HG02884 (cell line): ENCODE measurements at regions not wholly inside any gene's neighbourhood (a gene's known extent, or its start where the extent isn't known, plus 50 kb on each side); places are given as distances from the start of the nearest gene placed in this dataset.
"Not testable (repeated sequence)": the region's sequence is repeated elsewhere in the genome, so short reads cannot be mapped to it uniquely, and the experiment has no call there.

Experiments used
- ATAC-seq: cut with Tn5 transposase; IDR thresholded peaks from one replicate; pipeline ENCODE4 v1.9.1; 2021; ENCODE audit warnings: mild to moderate bottlenecking, moderate library complexity; ENCODE audit not compliant: unreplicated experiment

DNA sequence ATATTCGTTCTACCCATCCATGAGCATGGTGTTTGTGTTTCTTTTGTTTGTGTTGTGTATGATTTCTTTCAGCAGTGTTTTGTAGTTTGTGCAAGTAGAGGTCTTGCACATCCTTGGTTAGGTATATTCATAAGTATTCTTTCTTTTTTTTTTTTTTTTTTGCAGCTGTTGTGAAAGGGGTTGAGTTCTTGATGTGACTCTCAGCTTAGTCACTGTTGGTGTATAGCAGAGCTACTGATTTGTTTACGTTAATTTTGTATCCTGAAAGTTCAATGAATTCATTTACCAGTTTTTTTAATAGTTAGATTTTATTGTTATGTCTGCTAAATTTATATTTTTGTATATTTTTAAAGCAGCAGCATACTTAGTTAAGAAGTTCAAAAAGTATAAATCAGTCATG, 834.4 kb upstream of the NRXN1 start:
- ATAC-seq: no peak

DNA sequence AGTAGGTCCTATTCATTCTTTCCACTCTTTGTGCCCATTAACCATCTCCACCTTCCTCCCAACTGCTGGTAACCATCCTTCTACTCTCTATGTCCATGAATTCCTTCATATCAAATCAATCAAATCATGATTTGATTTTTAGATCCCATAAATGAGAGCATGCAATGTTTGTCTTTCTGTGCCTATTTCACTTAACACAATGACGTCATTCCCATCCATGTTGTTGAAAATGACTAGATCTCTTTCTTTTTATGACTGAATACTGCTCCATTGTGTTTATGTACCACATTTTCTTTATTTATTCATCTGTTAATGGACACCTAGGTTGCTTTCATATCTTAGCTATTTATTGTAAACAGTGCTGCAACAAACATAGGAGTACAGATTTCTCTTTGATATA, 827.3 kb upstream of the NRXN1 start:
- no peak for ATAC-seq

DNA sequence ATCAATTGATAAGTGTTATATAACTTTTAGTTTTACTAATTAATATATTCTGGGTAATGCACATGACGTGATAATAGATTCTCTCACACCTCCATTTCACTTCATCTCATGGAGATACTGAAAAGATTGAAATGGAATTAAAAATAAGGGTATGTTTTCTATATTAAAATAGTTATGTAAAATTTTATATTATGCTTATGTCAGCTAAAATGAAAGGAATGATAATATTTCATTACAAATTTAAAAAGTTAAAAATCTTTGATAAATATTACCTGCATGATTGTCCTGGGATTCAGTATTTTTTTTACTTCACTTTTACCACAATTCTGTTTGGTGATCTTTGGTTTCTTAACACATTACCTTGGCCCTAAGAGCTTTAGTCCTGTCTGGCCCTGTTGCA, 823.8 kb upstream of the NRXN1 start:
- ATAC-seq: no peak

DNA sequence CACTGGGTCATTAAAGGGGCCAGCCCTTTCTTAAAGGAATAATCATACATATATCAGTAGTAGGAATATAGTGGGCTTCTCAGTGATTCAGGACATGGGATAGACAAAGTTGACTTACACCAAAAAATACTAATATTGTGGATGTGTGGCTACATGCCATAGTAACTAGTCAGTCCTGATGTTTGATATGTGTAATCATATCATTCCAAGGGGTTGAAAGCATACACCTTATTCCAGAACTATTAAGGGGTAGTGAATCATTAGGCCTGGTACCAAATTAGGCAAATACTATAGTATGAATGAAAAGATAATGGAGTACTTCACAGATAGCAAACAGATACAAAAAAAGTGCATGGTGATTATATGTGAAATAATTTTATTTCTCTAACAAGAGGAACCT, 814.9 kb upstream of the NRXN1 start:
- no peak for ATAC-seq

DNA sequence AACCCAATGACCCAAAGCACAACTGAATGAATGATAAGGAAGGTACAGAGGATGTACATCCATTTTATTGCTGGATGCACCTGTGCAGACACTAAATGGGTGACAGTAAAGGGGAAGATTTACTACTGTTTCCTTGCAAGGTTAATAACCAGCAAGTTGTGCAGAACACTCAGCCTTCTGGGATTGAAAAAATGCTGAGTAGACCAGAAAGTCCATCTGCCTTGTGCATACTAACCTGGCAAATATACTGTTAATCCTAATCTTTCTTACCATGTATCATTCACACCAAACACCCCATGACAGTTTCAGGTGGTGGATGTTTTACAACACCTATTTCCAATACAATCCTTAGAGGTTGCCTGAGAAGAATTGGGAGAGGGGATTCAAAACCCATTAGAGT, 814.1 kb upstream of the NRXN1 start:
- no peak for ATAC-seq

DNA sequence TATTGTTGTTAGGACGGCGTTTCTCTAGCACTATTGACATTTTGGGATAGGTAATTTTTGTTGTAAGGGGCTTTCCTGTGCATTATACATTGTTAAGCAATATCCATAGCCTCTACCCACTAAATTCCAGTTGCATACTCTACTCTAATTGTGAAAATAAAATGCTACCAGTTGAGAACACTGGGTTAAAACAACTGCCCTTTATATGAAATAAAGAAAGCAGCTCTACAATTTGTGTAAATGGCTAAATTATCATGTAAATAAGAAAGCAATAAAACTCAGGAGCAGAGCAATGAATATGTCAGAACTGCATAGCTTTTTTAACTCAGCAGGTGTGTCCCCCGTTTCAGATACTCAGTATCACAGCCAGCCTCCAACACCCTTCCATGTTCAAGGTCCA, 812.7 kb upstream of the NRXN1 start:
- no peak for ATAC-seq

DNA sequence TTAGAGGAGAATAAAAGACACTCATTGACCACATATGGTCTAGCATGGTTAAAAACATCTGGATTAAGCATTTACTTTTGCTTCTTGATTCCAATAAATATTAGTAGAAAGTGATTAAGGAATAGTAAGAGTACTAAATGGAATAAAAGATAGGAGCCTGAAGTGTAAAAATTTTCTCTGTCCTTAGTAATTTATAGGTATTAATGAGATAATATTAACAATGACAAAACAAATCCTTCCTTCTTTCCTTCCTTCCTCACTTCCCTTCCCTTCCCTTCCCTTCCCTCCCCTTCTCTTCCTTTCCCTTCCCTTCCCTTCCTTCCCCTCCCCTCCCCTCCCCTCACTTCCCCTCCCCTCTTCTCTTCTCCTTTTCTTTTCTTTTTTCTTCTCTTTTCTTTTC, 797.5 kb upstream of the NRXN1 start:
- no peak for ATAC-seq

DNA sequence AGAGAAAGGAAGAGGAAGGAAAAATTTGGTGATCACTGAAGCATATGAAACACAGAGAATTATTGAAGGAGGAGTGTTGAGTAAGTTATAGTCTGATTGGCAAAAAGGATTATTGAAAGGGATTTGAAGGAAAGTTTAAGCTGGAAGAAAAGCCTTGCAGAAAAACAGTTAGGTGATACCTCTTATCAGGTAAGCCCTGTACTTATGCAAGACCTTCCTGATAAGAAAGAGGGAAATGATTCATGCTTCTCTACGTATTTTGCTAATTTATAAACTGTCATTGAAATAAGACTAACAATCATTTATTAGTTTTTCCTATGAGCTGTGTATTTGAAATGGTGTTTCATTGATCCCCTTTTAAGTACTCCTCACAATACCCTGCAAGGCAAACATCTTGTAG, 793.9 kb upstream of the NRXN1 start:
- ATAC-seq: no peak

DNA sequence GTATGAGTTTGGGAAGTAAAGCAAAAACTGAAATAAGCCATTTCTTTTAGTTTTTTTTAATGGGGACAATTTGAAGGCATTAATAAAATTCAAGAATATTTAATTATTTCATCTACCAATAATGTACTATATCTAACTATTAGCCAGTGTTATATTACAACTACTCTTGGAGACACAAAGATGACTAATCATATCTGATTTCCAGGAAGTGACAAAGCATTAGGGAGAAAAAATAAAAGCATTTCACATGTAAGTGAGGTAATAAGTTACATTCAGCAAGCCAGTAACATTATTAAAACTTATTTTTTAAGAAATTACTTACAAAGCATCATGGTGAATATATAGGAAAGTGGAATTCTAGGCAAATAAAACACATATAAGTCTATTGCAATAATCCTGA, 781.3 kb upstream of the NRXN1 start:
- no peak for ATAC-seq

DNA sequence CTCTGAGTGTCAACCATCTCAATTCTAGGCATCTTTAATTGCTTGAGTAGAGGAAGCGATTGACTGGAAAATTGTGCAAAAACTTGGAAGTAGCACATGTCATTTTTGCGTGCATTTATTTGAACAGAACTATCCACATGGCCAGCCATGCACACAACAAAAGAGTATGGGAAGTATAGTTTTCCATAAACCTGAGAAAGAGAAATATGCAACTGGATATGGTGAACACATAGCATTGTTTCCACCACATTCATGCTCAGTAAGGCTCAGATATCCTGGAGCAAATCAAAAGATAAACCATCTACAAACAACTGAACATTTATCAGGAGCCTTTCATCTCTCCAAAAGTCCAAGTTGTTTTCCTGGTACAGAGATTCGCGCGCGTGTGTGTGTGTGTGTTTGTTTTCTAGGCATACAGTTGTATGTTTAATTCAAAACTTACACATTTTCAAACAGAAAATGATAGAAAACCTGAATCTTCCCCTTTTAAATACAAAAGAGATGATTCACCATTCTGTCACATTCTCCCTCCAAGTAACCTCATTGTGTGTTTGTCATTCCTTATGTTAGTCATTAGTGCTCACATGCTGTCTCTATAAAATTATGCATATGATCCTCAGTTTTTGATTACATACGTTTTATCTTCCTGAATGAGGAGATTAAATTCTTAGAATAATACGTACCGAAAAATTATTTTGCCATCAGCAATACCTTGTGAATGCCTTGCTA, 780.4 kb upstream of the NRXN1 start:
- ATAC-seq: no peak

DNA sequence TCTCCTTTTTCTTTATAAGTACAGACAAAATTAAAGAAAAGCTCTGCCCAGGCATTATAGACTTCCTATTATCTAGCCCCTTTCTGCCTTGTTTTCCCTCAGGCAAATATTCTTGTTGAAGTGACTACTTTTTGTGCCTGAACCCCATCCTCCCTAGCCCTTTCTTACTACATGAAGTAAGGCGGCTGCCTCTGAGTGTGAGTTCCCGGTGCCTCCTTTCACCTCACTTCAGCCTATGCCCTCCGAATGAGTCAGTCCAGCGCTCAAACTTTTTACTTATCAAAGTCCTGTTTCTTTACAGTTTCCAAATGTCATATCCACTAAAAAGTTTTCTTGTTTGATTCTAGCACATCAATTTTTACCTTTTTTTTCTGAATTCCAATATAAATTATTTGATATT, 778.3 kb upstream of the NRXN1 start:
- ATAC-seq: no peak

DNA sequence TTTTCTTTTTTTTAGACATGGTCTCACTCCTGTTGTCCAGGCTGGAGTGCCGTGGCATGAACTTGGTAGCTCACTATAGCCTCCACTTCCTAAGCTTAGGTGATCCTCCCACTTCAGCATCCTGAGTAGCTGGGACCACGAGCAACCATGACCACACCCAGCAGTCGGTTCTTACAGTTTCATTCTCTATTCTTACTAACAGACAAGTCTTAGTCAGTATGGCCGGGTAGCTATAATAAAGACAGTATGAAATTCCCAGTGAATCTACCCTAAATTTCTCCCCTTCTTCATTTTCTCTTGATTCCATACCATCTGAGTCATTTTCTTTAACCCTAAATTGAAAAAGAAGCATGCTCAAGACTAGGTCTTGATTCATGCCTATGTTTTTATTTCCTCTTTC, 775.3 kb upstream of the NRXN1 start:
- ATAC-seq: no peak

DNA sequence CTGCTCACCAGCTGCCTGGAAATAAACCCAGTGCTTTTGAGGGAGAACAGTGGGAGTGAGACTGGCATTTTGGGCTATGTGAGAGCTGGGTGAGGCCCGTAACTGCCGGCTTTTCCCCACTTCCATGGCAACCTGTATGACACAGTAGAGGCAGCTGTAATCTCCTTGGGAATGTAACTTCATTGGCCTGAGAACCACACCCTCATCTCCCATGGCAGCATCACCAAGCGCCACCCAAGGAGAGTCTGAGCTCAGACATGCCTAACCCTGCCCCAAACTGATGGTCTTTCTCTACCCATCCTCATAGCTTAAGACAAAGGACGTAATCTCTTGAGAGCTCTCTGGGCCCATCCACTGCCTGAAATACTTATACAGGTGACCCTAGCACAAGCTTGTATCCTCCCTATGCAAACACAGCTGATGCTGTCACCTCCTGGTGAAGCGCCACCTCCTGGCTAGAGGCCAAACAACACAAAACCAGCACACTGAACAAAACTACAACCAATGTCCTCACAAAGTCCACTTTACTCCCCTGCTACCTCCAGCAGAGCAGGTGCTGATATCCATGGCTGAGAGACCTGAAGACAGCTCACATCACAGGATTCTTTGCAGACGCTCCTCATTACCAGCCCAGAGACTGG, 763.4 kb upstream of the NRXN1 start:
- no peak for ATAC-seq

DNA sequence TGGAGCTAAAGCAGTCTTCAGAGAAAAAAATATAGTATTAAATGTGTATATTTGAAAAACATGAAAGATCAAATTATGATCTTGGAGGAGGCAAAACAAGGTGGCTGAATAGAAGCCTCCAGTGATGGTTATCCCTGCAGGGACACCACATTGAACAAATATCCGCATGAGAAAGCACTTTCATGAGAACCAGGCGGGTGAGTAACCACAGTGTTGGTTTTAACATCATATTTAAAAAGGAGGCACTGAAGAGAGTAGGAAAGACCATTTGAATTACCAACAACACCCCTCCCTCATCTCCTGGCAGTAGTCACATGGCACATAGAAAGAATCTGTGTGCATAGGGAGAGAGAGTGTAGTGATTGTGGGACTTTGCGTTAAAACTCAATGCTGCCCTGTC, 759.6 kb upstream of the NRXN1 start:
- ATAC-seq: no peak

DNA sequence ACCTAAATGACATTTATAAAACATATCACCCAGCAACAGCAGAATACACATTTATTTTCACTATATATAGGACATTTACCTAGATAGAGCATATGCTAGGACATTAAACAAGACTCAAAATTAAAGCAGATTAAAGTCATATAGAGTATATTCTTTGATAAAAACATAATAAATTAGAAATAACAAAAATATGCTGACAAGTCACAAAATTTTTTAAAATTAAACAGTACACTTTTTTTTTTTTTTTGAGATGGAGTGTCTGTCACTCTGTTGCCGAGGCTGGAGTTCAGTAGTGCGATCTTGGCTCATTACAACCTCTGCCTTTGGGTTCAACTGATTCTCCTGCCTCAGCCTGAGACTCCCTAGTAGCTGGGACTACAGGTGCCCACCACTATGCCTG, 758.9 kb upstream of the NRXN1 start:
- no peak for ATAC-seq

DNA sequence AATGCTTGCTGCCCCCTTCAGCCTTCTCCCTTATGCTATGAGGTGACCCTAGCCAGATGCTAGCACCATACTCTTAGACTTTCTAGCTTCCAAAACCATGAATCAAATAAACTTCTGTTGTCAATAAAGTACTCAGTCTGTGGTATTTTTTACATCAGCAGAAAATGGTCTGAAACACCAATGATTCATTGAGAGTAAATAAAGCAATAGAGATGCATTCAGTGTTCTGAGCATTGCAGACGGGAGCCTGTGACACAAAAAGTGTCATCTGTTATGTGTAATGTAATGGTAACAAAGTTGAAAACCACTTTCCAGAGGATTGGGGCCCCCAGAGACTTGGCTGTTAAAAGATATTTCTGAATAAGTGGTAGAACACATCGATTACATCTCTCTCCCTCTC, 758.0 kb upstream of the NRXN1 start:
- ATAC-seq: no peak

DNA sequence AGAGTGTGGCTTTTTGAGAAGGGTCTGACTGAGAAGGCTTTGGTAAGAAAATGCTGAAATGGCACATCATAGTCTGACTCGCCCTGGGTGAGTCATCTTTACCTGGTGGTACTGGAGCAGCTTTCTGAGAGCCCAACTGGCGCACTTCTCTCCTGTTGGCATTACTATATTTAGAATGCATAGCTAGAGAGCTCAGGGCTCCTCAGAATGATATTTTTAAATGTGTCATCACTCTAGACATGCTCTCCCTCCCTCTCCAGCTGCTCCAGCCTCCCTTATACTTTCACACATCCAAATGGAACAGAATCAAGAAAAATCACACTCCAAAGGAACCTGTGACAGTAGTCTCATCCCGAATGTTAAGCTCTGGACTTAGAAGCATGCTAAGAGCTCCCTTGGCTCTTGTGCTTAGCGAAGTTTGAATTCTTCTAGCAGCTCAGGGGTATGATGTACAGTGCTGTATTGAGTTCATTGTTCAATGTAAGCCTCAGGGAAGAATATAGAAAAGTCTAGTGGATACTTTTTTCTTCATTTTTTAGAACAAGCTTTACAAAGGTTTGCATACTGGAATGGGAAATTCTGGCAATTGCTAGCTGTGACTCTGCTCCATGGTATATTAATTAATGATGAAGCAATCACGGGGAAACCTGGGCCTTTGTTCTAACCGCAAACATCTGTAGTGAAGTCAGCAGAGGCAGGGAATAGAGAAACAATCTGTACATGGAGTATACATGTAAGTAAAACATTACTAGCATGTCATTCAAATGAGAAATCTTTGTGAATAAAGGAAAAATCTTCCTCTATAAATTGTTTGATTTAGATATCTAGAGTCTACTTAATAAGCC, 751.2 kb upstream of the NRXN1 start:
- no peak for ATAC-seq

DNA sequence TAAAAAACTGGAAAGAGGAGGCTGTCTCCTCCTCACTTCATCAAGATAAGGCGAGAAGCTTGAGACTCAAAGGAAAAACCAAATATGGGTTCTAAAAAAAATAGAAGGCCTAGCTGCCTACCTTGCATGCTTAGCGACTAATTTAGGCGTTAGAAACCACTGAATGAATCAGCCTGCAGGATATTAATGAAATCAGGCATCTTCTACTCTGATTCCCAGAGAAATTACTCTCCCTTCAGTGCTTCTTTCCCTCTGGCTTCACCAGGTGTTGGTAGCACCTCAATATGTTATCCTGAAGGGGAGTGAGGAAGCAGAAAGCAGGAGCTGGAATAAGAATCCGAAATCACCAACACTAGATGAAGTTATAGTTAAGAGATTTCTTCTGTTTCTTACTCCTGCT, 749.8 kb upstream of the NRXN1 start:
- no peak for ATAC-seq

DNA sequence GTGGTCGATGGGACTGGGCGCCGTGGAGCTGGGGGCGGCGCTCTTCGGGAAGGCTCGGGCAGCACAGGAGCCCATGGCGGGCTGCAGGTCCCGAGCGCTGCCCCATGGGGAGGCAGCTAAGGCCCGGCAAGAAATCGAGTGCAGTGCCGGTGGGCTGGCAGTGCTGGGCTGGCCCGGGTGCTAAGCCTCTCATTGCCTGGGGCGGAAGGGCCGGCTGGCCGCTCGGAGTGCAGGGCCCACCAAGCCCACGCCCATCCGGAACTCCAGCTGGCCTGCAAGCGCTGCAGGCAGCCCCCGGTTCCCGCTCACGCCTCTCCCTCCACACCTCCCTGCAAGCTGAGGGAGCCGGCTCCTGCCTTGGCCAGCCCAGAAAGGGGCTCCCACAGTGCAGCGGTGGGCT, 748.4 kb upstream of the NRXN1 start:
- no peak for ATAC-seq

DNA sequence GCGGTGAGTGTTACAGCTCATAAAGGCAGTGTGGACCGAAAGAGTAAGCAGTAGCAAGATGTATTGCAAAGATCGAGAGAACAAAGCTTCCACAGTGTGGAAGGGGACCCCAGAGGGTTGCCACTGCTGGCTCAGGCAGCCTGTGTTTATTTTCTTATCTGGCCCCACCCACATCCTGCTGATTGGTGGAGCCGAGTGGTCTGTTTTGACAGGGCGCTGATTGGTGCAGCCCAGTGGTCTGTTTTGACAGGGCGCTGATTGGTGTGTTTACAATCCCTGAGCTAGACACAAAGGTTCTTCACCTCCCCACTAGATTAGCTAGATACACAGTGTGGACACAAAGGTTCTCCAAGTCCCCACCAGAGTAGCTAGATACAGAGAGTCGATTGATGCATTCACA, 747.8 kb upstream of the NRXN1 start:
- not testable (repeated sequence) for ATAC-seq

DNA sequence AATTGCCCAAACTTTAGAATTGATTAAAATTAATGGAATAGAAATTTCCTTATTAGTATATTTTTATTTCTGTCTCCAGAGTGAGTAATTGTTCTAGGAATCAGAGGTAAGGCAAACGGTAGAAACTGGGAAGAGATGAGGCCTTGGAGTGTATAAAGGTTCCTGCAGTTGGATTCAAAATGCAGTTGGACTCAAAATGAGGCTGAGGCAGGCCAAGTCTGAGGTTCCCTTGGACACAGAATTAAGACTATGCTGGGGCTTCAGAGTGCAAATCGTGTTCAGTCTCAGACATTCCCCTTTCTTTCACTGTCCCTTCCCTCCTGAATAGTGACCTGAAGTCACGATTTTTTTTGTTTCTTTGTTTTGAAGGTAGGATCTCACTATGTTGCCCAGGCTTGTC, 746.9 kb upstream of the NRXN1 start:
- no peak for ATAC-seq

DNA sequence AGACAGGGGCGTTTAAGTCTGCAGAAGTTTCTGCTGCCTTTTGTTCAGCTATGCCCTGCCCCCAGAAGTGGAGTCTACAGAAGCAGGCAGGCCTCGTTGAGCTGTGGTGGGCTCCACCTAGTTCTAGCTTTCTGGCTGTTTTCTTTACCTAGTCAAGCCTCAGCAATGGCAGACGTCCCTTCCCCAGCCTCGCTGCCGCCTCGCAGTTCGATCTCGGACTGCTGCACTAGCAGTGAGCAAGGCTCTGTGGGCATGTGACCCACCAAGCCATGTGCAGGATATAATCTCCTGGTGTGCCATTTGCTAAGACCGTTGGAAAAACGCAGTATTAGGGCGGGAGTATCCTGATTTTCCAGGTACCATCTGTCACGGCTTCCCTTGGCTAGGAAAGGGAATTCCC, 742.7 kb upstream of the NRXN1 start:
- not testable (repeated sequence) for ATAC-seq
